ENCODE measurements at regions not wholly inside any gene's neighbourhood (a gene's known extent, or its start where the extent isn't known, plus 50 kb on each side); places are given as distances from the start of the nearest gene placed in this dataset.
"Not testable (repeated sequence)": the region's sequence is repeated elsewhere in the genome, so short reads cannot be mapped to it uniquely, and the experiment has no call there.

DNA sequence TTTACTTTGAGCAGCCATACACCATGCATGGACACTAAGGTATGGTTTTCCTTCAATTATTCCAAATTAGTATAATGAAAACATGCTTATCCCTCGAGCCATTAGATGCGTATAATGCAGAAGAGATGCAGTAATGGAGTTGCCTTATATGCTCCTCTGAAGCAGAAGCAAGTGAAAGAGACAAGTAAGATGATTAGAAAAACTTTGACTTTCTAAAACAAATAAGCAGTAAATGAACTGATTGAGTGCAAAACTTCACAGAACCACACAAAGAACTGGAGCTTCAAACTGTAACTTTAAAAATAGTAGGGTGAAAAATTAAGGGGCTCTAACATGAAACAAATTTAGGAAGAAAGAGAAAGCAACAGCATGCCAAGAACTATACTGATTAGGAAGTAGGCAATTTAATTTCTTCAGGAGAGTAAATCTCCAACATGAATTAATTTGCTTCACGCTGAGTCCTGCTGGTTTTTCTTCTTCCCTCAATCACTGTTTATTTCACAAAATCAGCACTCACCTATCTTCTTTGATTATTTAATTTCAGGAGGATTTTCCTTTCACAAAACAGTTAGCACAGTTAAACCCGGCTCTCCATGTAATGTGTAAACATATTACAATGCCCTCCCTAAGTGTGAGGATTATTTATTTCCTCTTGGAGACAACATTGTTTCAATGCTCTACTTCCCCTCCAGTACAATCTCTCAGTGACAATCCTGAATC, 90.3 kb upstream of the PAM start:
- DNase-seq (ENCODE audit: low read depth in 2 of 2): no peak

DNA sequence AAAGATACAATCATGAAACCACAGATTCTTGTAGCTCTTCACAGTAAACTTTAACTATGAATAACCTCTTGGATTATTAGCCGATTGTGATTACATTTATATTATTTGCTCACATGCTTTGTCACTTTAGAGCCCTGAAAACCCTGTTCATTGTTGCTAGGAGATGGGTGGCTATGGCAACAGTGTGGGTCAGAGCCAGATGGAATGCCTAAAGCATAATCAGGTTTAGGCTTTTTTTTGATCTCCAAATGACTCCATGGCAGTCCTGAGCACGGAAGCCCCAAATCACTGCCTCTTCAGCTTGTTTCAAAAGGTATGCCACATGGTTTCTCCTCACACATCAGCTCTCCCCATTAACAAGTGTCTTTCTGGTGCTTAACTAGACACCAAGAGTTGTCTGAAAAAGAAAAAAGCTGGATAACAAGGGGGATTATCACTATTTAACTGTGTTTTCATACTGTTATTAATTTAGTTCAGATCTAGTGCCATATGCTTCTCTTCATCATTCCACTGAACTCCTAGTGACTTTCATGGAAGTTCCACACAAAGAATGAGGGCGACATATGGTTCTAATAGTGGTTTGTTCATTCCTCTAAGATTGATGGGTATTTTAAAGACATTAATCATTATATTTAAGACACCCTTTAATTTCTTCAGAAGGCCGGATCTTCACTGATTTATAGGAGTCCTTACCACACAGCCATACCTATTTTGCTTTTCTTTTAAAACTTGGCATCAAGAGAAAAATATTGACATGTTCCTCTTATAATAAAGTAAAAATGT, 88.8 kb upstream of the PAM start:
- no peak for DNase-seq (ENCODE audit: low read depth in 2 of 2)

DNA sequence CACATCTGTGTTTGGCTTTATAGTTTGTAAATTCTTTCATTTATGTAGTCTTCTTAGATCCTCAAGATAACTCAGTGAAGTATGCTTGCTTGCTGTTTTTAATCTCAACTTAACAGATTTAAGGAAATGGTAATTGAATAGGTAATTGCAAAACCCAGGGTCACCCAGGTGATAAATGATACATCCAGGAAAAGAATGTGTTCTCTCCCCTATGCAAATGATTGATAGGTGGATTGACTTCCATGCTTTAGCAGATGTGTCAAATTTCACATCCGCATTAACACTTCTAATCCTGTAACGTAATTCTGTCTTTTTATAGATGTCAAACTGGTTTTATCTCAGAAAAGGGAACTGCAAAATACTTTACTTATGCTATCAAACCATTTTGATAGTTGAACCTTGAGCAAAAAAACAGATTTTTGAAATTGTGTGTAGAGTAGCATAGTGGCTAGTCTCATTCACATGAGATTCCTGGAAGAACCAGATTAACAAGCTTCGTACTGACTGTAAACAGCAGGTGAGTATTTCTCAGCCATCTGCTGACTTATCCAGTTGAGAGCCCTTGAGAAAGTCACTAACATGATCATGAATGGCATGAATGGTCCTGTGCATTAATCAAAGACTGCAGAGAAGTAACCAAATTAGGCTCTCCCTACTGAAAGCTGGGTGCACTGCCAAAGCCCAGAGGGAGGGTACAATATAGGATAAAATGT, 86.7 kb upstream of the PAM start:
- DNase-seq (ENCODE audit: low read depth in 2 of 2): no peak

DNA sequence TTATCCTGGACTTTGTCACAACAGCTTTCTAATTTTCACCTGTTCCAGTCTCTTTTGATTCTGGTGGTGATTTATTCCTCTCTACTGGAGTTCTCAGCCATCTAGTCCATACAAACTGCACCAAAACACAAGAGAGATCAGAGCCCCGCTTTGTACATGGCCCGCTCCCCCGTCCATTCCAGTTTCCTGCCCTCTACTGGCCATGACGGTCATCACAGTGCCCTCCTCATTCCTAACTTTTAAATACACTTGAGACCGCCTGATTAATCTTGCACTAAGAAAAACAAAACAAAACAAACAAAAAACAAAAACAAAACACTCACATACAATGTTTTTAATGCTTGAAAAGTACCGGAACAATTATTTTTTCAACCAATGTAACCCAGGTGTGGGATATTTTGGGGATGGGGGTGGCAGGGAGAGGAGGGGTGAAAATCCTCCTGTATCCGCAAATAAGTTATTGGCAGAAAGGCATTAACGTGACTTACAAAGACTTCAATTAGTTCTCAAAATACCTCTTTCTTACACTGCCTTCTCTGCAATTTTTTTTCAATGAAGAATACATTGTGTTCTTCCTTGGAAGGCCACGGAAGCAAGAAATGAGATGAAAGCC, 84.8 kb upstream of the PAM start:
- DNase-seq (ENCODE audit: low read depth in 2 of 2): peak; percentile 24 to 54

DNA sequence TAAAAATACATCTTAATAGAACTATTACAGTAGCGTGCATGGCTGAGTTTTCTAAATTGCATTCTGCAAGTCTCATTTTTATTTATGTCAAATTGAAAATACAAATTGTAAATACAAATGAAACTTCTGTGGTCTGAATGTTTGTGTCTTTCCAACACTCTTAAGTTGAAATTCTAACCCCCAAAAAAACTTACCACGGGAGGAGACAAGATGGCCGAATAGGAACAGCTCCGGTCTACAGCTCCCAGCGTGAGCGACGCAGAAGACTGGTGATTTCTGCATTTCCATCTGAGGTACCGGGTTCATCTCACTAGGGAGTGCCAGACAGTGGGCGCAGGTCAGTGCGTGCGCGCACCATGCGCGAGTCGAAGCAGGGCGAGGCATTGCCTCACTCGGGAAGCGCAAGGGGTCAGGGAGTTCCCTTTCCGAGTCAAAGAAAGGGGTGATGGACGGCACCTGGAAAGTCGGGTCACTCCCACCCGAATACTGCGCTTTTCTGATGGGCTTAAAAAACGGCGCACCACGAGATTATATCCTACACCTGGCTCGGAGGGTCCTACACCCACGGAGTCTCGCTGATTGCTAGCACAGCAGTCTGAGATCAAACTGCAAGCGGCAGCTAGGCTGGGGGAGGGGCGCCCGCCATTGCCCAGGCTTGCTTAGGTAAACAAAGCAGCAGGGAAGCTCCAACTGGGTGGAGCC, 83.9 kb upstream of the PAM start:
- not testable (repeated sequence) for DNase-seq (ENCODE audit: low read depth in 2 of 2)

DNA sequence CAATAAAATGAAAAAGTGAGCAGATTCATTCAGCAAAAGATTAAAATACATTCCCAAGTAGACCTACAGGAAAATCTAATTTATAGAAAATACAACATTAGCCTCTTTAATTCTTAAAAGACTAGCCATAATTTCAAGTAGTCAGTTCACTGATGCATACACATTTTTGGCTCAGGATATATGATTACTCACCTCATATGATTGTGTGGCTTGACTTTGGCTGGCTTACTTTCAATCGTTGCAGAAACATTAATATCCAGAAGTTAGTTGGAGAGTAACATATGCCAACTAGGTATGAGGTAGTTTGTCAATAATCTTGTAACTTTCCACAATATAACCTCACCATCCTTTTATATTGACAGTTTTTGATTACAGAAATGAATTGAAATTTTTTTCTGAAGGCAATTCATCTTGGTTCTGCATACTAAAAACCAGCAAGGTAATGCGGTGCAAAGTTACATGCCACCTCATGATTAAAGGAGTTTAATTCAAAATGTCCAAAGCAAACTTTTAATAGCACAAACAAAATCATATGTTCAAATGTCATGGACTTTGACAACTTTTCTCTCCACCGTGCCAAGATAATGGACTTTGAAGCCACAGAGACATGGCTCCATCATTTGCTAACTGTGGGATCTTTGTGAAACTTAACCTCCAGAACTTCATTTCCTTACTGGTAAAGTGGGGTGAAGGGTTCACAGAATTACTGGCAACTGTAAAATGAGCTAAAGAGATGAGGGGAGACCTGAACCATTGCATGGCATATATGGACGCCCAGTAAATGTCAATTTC, 76.6 kb upstream of the PAM start:
- DNase-seq (ENCODE audit: low read depth in 2 of 2): peak in 1 of 2 donors; percentile 4

DNA sequence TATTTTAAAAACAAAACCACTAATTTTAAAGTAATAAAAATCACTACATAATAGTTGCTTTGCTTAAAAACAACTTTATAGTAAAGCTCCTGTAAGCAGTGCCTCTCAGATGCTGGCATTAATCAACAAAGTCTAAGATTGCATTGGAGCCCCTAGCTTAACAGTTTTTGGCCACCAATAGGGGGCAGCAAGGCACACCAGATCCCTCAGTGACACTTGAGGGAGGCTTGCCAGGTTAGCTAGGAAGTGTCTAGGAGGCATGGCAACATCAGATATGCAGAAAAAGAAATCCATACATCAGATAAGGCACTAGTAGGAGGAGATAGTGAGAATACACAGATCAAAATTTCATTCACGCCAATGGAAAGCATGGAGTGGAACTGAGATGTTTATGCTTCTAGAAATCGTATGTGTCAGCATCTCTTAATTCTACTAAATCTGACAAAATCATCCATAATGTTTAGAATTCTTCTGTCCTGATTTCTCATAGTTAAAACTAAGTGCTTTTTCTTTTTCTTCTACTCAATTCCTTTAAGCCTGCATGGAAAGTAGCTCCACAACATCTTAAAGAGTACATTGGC, 73.6 kb upstream of the PAM start:
- DNase-seq (ENCODE audit: low read depth in 2 of 2): peak; percentile 74 to 78

DNA sequence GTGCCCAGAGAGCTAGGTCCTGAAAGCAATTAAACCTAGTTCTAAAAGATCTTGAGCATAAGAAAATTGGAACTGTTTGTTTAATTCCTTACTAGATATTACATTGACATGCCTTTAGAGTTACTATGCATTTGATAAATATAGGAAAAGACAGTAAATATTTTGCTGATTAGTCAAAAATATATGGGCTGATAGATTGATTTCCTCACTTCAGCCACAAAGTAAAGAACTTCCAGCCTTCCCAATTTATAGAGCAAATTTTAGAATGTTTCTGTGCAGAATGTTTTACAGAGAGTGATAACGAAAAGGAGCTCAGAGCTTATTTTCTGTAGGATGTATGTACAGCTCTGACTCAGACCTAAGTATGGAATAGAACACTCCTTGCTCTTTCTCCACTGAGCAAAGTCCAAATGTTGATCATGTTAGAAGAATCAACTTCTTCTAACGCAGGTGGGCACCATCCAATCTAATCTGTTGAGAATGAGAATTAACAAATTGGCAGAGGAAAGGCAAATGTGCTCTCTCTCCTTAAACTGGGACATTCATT, 72.9 kb upstream of the PAM start:
- no peak for DNase-seq (ENCODE audit: low read depth in 2 of 2)

DNA sequence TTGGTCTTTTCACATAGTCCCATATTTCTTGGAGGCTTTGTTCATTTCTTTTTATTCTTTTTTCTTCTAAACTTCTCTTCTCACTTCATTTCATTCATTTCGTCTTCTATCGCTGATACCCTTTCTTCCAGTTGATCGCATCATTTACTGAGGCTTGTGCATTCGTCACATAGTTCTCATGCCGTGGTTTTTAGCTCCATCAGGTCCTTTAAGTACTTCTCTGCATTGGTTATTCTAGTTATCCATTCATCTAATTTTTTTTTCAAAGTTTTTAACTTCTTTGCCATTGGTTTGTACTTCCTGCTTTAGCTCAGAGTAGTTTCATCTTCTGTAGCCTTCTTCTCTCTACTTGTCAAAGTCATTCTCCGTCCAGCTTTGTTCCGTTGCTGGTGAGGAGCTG, 67.0 kb upstream of the PAM start:
- DNase-seq (ENCODE audit: low read depth in 2 of 2): not testable (repeated sequence)

DNA sequence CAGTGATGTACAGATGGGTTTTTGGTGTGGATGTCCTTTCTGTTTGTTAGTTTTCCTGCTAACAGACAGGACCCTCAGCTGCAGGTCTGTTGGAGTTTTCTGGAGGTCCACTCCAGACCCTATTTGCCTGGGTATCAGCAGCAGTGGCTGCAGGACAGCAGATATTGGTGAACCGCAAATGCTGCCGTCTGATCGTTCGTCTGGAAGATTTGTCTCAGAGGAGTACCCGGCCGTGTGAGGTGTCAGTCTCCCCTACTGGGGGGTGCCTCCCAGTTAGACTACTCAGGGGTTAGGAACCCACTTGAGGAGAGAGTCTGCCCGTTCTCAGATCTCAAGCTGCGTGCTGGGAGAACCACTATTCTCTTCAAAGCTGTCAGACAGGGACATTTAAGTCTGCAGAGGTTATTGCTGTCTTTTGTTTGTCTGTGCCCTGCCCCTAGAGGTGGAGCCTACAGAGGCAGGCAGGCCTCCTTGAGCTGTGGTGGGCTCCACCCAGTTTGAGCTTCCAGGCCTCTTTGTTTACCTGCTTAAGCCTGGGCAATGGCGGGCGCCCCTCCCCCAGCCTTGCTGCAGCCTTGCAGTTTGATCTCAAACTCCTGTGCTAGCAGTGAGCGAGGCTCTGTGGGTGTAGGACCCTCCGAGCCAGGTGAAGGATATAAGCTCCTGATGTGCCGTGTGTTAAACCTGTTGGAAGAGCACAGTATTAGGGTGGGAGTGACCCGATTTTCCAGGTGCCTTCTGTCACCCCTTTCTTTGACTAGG, 66.3 kb upstream of the PAM start:
- not testable (repeated sequence) for DNase-seq (ENCODE audit: low read depth in 2 of 2)

DNA sequence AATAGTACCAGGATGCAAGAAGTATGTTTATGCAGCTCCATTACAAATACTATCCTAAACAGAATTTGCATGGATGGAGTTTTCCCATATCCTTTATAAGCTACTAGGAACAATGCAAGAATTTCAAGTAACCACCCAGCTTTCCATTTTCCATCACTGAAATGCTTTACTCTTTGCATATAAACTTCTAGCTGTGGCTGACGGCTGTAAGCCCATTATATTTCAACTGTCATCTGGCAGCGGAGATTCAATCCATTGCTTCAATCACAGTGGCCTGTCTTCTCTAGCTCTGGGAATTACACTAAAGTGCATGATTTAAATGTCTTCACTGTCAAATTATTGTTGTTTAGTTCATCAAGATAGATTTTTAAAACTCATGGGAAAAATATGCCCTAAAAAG, 64.2 kb upstream of the PAM start:
- DNase-seq (ENCODE audit: low read depth in 2 of 2): no peak

DNA sequence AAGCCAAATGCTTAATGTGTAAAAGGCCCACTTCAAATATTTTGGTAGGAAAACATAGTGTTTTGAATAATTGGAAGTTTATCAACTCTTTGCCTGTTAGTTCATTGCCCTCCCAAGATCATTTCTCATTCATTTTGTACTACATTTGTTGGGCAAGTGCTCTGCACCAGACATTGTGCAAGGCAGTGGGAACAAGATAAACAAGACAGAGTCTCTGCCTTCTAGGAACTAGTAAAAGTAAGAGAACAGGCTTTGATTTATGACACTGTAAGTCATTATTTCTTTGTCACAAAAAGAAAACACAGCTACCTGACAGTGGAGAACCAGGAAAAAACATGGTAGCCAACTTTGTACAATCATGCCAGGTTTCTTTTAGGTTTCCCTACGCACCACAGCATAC, 63.7 kb upstream of the PAM start:
- DNase-seq (ENCODE audit: low read depth in 2 of 2): no peak

DNA sequence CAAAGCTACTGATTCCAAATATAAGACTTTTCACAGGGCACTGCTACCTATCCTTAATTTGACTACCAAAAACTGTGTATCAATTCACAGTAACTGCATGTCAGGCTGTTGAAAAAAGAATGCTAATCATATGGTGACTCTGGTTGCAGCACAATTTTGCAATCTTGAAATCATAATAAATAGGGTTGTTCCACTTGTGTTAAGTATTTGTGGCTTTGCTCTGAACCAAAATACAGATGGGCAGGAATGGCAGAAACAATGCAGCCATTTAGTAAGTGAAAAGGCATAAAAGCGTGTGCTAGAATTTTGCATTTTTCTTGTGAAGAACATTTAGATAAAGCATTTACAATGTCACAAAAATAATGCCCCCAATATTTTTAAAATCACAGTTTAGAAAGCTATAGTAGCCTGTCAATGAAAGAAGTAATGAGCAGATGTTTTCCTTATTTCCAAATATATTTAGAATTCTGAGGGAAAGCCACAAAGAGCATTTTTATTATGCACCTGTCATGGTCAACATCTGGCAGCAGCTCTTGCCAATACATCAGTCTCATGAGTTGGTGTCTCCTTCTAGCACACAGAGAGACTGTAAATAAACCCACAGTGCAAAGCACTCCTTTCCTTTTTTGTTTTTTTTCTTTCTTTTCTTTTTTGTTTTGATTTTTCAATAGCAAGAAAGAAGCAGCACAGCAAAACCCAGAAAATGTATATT, 54.8 kb upstream of the PAM start:
- DNase-seq (ENCODE audit: low read depth in 2 of 2): no peak

DNA sequence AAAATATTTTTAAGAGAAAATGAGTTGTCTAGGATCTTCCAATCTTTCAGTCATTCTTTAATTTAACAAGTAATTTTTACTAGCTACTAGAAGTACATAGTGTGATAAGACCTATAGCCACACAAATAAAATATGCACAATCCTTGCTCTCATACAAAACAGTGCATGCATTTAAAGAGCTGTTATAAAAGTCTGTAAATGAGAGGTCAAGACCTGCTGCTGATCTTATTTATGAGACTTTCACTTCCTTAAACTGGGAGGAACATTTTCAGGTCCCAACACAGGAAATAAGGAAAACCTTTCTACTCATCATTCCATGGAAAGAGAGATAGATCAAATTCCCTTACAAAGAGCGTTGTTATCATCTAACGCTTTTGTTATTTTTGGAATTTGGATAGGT, 54.2 kb upstream of the PAM start:
- DNase-seq (ENCODE audit: low read depth in 2 of 2): no peak

DNA sequence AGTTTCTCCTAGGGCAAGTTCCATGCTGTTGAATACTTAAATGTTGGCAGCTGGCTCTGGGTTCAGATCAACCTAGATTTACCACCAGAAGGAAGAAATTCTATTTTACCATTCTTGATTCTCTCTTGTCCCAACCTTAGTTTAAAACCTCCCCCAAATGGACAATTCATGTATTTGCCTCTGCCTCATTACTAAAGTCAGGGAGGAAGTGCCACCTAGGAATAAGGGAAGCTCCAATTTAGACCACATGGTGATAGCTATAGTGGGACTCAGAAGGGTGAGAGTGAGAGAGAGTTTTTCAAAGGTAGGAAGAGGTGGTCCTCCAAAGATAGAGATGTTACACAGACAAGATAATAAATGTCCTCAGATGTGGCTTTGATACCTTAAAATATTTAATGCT, 53.4 kb upstream of the PAM start:
- no peak for DNase-seq (ENCODE audit: low read depth in 2 of 2)

All from lung microvascular endothelial cell (primary cell).